ENCODE measurements at regions not wholly inside any gene's neighbourhood (a gene's known extent, or its start where the extent isn't known, plus 50 kb on each side); places are given as distances from the start of the nearest gene placed in this dataset.
"Not testable (repeated sequence)": the region's sequence is repeated elsewhere in the genome, so short reads cannot be mapped to it uniquely, and the experiment has no call there.

DNA sequence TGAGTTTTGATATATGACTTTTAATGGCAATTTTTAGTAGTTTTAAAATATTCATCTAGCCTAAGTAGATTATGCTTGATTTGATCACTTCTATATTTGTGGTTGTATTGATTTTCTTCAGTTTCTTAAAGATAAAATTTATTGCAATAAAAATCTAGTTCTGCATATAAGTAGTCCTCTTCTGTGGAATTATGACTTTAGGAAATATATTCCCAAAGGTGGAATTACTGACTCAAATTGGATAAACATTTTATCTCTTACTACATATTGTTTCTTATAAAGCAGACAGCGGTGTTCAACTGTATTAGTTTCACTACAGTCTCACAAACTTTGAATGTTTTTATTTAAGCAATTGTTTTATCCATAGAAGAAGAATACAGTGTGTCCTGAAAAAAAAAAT lies 883.0 kb upstream of the SEMA6A start:
- no peak for DNase-seq

DNA sequence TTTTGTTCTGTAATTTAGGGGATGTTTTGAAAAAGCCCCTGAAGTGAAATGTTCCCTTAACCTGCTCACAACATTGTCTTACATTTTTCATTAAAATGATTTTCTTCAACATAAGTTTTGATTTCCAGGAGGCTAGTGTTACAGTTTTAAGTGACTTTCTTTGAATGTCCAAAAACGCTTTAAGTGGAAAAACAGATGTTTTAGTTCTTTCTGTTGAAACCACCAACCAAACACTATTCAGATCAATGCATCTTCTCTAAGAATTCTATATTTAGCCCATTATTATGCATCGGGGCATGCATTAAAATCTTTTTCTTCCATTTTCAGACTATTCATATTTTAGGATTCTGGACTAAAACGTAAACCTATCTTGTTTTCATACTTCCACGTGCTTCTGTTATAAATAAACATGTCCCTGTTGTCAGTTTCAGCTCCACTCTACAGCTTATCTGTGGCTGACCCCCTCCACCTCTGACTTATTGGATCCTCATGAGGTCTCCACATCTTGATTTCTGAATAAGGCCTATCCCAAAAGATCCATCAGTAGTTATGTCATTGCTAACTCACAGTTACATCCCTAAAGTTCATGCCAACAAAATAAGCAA lies 882.3 kb upstream of the SEMA6A start:
- DNase-seq: no peak

DNA sequence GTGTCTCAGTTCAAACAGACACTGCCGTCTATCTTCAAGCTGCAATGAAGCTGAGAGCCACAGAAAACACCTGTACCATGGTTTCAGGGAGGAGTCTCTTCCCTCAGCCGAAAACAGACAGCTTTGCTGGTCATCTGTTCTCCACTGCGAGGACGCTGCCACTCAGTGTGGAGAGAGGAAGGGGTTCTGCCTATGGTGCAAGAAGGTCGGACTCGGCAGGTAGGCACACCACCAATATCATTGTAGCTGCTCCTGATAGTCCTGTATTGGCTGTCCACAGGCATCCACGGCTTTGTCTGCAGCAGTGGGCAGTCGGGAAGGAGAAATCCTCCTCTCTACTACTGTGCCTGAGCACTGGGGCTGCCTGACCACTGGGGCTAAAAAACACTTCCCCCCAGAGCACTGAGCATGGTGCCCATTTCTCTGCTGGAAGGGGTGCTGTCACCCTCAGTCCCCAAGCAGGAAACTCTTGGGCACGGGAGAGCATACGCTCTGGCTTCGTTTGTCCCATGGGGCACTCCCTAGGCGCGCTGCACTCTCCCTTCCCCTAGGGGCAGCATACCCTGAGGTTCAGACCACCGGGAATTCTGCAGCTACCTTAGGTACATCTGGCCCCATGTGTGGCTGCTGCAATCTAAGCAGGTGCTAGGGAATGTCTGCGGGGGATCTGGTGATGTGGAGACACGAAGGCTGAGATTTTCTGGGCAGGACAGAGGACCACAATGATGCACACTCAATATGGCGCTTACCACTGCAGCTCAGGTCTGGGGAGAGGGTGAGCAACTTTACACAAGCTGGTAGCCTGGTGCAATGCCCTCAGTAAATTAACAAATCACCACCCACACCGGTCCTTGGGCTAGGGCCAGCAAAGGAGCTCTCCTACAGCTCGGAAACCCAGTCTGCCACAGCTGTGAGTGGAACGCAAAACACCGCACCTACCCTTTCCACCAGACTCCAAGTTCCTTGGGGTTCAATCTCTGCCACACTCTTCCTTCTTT lies 880.9 kb upstream of the SEMA6A start:
- no peak for DNase-seq

DNA sequence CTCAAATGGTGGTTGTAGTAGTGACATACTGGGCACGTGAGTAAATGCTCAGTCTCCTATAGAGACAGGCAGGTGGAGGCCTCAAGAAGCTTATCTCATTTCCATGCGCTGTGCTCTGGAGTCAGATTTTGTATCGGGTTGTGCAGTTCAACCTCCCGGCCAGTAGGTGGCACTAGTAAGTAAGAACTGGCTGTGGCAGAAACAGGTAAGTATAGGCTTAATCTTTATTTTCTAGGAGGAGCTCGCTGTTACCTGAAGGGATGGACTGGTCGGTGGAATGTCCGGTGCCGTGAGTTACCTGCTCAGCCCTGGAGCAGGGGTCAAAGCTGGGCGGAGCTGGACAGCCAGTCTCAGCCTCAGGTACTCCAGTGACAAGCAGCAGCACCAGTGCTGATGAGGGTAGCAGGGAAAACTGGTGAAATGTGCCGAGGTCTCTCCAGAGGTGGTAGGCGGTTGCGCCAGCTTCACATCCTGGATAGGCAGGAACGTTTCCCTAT lies 880.1 kb upstream of the SEMA6A start:
- no peak for DNase-seq

DNA sequence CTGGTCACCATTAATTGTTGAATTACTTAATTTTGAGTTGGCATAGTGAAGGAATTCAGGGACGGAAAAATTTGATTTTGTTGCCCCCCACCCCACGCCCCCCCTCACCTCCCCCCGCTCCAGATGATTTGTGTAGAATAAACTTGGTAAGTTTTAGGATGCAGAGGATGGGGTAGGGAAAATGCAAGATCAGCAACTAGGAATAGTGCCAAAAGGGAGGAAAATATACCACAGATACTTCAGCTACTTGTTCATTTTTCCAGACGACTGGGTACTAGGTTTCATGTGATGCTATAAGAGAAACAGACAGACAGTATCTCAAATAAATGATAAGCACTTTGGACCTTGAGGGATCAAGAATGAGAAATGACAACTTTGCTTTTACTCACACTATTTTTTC lies 862.2 kb upstream of the SEMA6A start:
- DNase-seq: no peak

DNA sequence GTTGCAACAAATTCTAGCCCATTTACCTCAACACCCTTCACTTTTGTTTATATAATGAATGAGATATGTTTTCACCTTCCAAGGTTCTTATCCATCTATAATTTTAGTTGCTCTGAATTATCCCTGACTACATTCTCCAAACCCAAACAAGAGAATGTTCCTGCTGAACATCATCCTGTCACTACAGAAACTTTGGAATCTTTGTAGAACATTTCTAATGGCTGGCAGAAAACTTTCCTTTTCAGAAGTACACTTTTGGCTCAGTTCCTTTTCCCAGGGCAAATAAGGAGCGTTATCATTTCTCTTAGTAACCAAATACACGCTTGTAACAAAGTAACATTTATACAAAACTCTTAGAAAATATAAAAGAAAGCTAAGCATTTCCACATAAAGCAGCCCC lies 860.6 kb upstream of the SEMA6A start:
- no peak for DNase-seq

DNA sequence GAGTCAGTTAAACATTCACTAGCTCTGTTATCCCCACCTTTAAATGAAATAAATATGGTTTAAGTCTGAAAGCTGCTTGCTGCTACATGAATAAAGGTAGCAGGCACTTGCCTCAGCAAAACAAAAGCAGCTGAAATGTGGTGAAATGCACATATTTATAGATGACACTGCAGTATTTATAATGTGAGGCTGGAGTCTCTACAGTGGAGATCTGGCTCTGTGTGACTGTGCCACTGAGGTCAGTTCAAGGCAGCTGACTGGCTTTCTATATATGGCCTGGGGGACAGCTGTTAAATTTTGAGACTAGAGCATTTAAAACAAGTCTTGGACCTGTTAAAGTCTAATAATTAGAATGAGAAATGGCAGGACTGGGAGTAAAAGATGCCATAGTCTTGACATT lies 859.6 kb upstream of the SEMA6A start:
- DNase-seq: no peak

DNA sequence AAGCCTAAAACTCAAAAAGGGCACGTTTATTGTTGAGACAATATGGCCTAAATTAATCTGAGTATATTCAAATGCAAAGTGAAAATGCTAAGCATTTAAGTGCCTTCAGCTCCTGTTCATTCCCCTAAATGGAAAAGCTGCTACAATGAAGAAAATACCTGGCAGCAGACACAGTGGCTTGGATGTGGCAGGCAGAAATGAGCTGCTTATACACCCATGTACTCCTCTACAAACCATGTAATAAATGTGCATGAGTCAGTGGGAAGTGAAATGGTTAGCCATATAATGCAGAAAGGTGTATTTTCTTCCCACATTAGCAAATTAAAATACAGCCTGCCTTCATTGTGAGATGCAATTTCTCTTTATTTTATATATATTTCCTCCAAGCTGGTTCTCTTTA lies 859.2 kb upstream of the SEMA6A start:
- no peak for DNase-seq

DNA sequence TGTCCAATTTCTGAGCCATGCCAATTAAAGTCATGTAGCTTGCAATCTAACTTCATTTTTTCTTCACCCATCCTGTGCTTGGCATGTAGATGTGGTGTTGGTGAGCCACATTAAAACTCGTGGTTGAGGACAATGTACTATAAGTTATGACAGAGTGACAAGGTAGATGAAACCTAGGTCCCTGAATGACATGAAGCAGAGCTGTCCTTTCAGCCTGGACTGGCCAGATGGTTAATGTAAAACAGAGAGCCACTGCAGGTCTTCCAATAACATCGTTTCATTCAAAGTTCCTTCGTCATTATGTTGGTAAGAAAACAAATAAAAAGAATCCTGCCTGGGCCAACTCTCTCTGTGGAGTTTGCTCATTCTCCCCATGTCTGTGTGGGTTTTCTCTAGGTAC lies 856.5 kb upstream of the SEMA6A start:
- no peak for DNase-seq

DNA sequence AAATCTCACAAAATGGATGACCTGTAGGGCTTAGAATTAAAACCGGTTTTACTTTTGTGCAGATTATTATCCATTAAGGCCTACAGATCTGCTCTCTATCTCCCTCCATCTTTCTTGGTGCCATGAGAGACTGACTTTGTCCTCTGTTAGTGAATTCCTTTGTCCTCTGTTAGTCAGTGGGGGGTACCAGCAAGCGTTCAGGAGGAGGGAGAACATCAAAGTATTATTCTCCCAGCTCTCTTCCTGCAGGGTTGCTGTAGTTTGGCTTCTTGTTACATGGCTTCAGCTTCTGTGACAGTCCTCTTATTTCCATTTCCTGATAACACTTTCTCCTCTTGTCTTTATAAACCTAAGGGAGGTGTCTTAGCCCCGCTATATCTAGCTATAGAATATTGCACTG lies 850.5 kb upstream of the SEMA6A start:
- no peak for DNase-seq

DNA sequence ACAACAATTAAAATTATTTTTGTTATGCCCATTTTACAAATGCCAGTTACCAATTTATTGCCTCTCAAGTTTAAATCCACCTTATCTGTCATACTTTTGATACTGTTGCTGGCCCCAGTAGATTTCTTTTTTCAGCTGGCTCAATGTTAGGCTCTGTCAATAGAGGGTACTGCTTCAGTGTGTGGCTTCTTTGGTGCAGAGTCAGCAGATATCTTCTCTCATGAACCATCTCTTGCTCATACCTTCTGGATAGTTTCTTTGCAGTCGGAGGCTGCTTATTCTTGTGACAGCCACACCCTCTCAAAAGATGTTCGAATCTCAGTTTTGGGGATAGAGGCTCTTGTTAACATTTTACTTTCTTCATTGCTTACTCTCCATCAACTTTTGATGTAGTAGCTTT lies 849.9 kb upstream of the SEMA6A start:
- DNase-seq: no peak

DNA sequence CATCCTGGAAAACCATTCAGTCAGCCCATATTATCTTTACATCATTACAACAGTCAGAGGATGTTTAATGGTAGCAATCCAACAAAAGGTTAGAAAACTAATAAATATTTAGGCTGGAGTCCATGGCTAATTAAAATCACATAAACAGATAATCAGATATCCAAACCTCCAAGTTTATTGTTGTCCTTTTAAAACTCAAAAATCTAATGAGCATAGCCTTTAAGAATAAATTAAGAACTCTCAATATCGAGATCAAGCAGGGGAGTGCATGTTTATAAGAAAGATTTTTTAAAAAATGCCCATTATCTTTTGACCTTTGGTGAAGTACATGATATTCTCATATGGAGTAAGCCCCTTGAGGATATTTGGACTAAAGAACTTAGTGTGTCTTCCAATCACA lies 842.9 kb upstream of the SEMA6A start:
- DNase-seq: no peak

DNA sequence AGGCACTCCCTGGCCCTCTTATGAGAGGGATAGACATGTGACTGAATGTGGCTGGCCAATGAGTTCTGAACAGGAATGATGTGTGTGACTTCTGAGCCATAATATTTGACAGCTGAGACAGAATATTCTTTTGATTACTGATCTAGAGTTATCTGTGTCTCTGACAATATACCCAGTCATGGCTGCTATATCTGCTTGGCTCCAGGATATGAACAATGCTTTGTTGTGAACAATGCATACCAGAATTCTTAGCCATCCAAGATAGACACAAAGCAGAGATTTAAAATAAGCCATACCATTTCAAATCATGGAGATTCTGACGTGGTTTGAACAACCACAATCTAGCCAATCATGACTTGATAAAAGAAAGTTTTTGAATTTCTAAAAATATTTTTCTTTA lies 840.3 kb upstream of the SEMA6A start:
- no peak for DNase-seq

DNA sequence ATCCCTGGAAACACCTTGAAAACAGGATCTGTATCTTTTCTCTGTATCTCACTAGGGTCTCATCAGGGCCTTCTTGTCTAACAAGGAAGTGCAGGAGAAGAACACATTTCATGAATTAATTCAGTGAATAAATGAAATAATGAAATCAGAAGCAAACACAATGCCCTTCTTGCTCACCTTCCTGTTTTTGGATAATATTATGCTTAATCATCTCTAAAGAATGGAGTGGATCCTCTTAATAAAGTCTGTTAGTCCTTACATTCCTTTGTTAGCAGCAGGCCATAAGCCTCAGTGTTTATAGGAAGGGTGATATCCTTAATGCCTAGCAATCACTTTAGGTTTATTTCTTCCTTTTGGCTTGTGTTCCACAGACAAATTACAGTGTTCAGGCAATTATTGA lies 837.1 kb upstream of the SEMA6A start:
- DNase-seq: no peak

DNA sequence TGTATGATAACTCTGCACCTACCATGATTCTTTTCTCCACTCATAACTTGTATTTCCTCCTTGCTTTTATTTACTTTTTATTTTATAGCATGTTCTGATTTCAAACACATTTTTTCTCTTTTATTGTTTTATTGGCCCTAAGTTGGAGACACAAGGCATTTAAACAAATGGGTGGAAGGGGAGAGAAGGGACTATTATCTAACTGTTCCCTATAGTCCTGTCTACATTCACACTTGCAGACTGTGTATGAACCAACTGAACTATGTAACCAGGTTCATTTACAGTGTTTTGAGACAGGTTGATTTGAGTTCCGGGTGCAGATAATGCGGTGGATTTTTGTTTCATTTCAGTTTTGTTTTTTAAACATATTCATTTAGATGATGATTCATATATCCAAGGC lies 830.6 kb upstream of the SEMA6A start:
- DNase-seq: no peak

DNA sequence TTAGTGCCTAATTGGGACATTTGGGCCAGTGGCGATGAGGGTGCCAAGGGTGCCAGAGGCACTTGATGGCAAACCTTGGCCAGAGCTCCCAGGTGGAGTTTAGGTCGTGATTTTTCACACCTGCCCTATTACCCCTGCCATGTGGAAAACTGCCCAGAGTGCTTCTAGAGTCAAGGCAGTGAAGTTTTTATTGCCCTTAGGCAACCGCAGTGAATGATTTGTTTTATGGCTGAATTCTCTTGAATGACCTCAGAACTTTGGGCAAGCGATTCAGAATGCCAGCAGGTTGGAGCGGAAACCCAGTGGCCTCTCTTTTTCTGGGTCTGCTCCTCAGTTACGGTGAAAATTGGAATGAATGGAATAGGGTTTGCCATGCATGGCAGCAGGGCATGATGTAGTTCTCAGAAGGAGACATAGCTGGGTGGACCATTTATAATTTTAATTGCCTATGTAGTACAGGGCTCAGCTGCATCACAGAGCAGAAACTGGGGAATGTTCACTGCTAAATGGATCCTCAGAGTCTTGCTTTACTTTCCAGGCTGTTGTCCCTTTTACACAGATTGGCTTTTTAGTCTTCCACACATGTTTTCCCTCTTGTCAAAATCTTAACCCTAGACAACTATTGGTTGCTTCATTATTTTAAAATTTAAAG lies 820.0 kb upstream of the SEMA6A start:
- no peak for DNase-seq

DNA sequence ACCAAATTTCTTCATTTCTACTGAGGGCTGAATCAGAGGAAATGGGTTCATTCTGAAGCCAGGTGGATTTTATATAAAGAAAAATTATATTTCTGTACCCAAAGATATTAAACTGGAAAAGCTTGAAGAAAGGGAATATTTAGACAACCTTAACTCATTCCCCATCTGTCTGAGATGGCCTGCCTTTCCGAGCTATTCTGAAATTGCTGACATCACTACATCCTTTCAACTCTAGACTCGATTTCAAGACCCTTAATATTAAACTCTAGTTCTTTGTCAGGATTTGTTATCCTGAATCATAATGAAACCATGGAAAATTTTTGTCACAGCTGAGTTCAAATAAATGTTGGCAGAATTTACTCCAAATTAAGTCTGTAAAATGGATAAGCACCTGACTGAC lies 818.5 kb upstream of the SEMA6A start:
- no peak for DNase-seq

DNA sequence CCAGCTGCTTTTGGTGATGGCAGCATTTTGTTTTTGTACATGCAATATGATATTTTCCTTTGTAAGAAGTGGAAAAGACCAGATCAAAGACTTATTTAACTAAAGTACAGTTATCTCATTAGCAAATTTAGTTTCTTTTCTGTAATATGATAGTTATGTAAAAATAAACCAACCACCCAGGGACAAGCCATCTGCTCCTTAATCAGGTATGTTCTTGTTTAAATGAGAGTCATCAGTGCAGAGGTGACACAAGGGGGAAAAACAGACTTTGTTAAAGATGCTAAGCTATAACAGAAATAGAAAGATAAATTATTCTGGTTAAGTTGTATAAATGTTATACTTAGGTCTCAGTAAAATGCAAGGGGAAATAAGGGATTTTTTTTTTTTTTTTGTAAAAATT lies 805.7 kb upstream of the SEMA6A start:
- DNase-seq: no peak

DNA sequence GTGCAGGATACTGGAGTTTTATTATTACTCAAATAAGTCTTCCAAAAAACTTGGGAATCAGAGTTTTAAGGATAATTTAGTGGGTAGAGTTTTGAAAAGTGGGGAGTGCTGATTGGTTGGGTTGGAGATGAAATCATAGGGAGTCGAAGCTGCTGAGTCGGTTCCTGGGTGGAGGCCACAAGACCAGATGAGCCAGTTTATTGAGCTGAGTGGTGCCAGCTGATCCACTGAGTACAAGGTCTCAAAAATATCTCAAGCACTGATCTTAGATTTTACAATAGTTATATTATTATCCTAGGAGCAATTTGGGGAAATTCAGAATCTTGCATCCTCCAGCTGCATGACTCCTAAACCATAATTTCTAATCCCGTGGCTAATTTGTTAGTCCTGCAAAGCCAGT lies 804.9 kb upstream of the SEMA6A start:
- DNase-seq: no peak

DNA sequence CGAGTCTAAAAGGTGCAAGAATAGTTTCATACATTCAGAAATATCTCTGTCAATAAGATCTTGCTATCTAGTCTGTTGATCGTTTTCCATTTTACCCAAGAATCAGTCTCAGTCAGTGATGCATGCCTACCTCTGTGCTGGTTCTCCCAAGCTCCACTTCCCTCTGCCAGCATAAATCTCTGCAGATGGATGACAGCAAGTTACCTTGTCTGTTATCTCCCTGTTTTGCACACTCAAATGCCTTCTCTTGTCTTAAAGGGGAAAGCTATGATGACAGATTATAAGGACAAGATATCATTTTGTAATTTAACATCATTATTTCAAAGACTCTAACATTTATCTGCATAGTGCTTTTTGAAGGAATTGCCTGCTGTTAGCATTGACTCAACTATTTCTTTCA lies 802.1 kb upstream of the SEMA6A start:
- no peak for DNase-seq

DNA sequence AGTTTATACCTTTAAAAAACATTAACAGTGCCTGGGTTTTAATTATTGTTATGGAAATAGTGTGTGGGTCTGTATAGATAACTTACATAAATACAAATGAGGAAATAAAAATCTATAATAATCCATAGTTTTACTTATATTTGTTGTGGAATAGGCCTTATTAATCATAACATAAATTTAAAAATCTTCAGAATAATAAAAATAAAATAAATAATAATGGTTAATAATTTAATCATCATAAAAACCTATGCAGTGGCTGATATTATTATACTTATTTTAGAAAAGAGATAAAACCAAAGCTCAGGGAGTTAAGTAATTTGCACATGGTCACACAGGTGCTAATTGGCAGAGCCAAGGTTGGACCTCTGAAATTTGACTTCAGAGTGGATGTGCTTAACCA lies 785.3 kb upstream of the SEMA6A start:
- no peak for DNase-seq

DNA sequence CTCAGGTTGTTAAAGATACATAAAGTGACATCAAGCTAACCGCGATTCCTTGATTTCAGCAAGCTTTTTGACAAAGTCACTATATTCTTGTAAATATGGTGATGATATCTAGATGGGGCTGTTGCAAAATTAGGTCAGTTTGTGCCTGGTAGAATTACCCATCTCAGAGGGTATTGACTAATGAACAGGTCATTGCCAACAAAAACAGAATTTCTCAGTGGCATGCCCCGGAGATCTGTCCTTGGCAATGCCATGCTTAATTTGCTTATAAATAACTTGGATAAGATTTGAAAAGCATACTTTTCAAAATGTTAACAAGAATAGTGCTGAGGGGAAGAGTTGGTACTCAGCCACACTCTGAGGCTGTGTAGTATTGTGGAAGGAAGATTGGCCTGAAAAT lies 783.3 kb upstream of the SEMA6A start:
- DNase-seq: no peak

DNA sequence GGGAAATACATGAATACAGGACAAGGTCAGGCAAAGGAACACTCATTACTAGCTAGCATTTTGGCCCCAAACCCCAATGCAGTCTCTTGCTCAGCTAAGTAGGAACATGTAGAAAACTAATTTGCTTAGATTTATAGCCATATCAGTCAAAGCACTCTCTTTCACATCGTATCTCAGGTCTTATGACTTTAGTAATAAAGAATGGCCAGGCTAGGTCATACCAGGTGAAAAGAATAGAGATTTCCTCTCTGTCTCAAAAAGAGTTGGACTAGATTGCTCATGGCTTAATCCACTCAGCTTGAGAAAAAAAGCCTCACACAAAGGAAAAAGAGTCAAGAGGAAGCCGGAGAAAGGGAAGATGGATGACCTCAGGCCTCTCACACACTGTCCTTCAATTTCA lies 772.7 kb upstream of the SEMA6A start:
- no peak for DNase-seq

DNA sequence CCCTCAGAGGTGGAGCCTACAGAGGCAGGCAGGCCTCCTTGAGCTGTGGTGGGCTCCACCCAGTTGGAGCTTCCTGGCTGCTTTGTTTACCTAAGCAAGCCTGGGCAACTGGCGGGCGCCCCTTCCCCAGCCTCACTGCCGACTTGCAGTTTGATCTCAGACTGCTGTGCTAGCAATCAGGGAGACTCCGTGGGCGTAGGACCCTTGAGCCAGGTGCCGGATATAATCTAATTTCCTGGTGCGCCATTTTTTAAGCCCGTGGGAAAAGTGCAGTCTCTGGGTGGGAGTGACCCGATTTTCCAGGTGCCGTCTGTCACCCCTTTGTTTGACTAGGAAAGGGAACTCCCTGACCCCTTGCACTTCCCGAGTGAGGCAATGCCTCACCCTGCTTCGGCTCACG lies 769.1 kb upstream of the SEMA6A start:
- not testable (repeated sequence) for DNase-seq
